ENCODE measurements at regions not wholly inside any gene's neighbourhood (a gene's known extent, or its start where the extent isn't known, plus 50 kb on each side); places are given as distances from the start of the nearest gene placed in this dataset.

- no peaks in the 10 kb centered on the region for H3K79me2 ChIP-seq (ENCODE audit: control insufficient read depth, low read length)
- no peaks in the 10 kb centered on the region for H4K20me1 ChIP-seq (ENCODE audit: control insufficient read depth, insufficient read depth, low read depth, low read length)
- H3K4me2 ChIP-seq (ENCODE audit: low read length): no peak overlapping the region
- no peak overlapping the region for H3K4me3 ChIP-seq (ENCODE audit: low read length)
- H3K4me1 ChIP-seq (ENCODE audit: control insufficient read depth, low read length): no peaks in the 10 kb centered on the region
- H3K36me3 ChIP-seq (ENCODE audit: control insufficient read depth, low read length): no peaks in the 10 kb centered on the region
- no peaks in the 10 kb centered on the region for H3K9me3 ChIP-seq (ENCODE audit: control insufficient read depth, insufficient read depth, low read length)
- no peaks in the 10 kb centered on the region for H3F3A ChIP-seq (ENCODE audit: control insufficient read depth, insufficient read depth)
- no peak overlapping the region for H3K27ac ChIP-seq (ENCODE audit: low read depth, low read length)
- H3K27me3 ChIP-seq (ENCODE audit: control insufficient read depth, low read length): peaks cover 27% of the 10 kb centered on the region
- TF ChIP-seq CTCF (IDR thresholded peaks at IDR 0.05; ENCODE audit: low read depth, low read length, poor library complexity, severe bottlenecking): no peak
- no peak for TF ChIP-seq EZH2phosphoT487 (IDR thresholded peaks at IDR 0.05; ENCODE audit: borderline replicate concordance, low read length)
- no peaks in the 10 kb centered on the region for H3K9me2 ChIP-seq (replicated peaks; ENCODE audit: control insufficient read depth, low read length)
Measured at GRCh38 chr21:35507181-35507759, 458.2 kb upstream of the RUNX1 start.

- Histone ChIP-seq H3K79me2 (ENCODE audit: control insufficient read depth, low read length) (no peaks in the 10 kb centered on the region), H3K9me2 (replicated peaks; ENCODE audit: control insufficient read depth, low read length) (no peaks in the 10 kb centered on the region), H3K27me3 (ENCODE audit: control insufficient read depth, low read length) (peaks cover 27% of the 10 kb centered on the region), H3K4me2 (ENCODE audit: low read length) (no peak overlapping the region), H3K36me3 (ENCODE audit: control insufficient read depth, low read length) (no peaks in the 10 kb centered on the region), H4K20me1 (ENCODE audit: control insufficient read depth, insufficient read depth, low read depth, low read length) (no peaks in the 10 kb centered on the region), H3K4me1 (ENCODE audit: control insufficient read depth, low read length) (no peaks in the 10 kb centered on the region), H3K27ac (ENCODE audit: low read depth, low read length) (no peak overlapping the region), H3K4me3 (ENCODE audit: low read length) (no peak overlapping the region), H3F3A (ENCODE audit: control insufficient read depth, insufficient read depth) (no peaks in the 10 kb centered on the region), H3K9me3 (ENCODE audit: control insufficient read depth, insufficient read depth, low read length) (no peaks in the 10 kb centered on the region)
- TF ChIP-seq CTCF (IDR thresholded peaks at IDR 0.05; ENCODE audit: low read depth, low read length, poor library complexity, severe bottlenecking) (no peak), EZH2phosphoT487 (IDR thresholded peaks at IDR 0.05; ENCODE audit: borderline replicate concordance, low read length) (no peak)
Measured at GRCh38 chr21:35506771-35507170, 457.7 kb upstream of the RUNX1 start.

- Histone ChIP-seq H3K36me3 (ENCODE audit: control insufficient read depth, low read length) (no peaks in the 10 kb centered on the region), H3K27ac (ENCODE audit: low read depth, low read length) (no peak overlapping the region), H3K9me2 (replicated peaks; ENCODE audit: control insufficient read depth, low read length) (no peaks in the 10 kb centered on the region), H3K9me3 (ENCODE audit: control insufficient read depth, insufficient read depth, low read length) (no peaks in the 10 kb centered on the region), H3K27me3 (ENCODE audit: control insufficient read depth, low read length) (peaks cover 27% of the 10 kb centered on the region), H3F3A (ENCODE audit: control insufficient read depth, insufficient read depth) (no peaks in the 10 kb centered on the region), H3K4me1 (ENCODE audit: control insufficient read depth, low read length) (no peaks in the 10 kb centered on the region), H3K79me2 (ENCODE audit: control insufficient read depth, low read length) (no peaks in the 10 kb centered on the region), H3K4me2 (ENCODE audit: low read length) (no peak overlapping the region), H3K4me3 (ENCODE audit: low read length) (no peak overlapping the region), H4K20me1 (ENCODE audit: control insufficient read depth, insufficient read depth, low read depth, low read length) (no peaks in the 10 kb centered on the region)
- TF ChIP-seq CTCF (IDR thresholded peaks at IDR 0.05; ENCODE audit: low read depth, low read length, poor library complexity, severe bottlenecking): no peak
- TF ChIP-seq EZH2phosphoT487 (IDR thresholded peaks at IDR 0.05; ENCODE audit: borderline replicate concordance, low read length): no peak
Measured at GRCh38 chr21:35506352-35506751, 457.2 kb upstream of the RUNX1 start.

Data from DOHH2 (cell line).